ENCODE measurements at regions not wholly inside any gene's neighbourhood (a gene's known extent, or its start where the extent isn't known, plus 50 kb on each side); places are given as distances from the start of the nearest gene placed in this dataset.
"Not testable (repeated sequence)": the region's sequence is repeated elsewhere in the genome, so short reads cannot be mapped to it uniquely, and the experiment has no call there.

- DNase-seq: no peak
These were observed 348.9 kb downstream of the MATN1 start for GRCh38 chr1:30374400-30375070.

- no peak for DNase-seq
These were observed 349.6 kb downstream of the MATN1 start for GRCh38 chr1:30373471-30374399.

- DNase-seq: no peak
These were observed 350.5 kb downstream of the MATN1 start for GRCh38 chr1:30372792-30373433.

GRCh38 chr1:30371888-30372791 is 351.2 kb downstream of the MATN1 start:
- DNase-seq: no peak

GRCh38 chr1:30371179-30371788 is 352.1 kb downstream of the MATN1 start:
- DNase-seq: no peak

- DNase-seq: no peak
These were observed 354.6 kb downstream of the MATN1 start for GRCh38 chr1:30368651-30369240.

- DNase-seq: no peak
These were observed 356.5 kb downstream of the MATN1 start for GRCh38 chr1:30366911-30367310.

- no peak for DNase-seq
These were observed 357.2 kb downstream of the MATN1 start for GRCh38 chr1:30366199-30366598.

- no peak for DNase-seq
These were observed 357.8 kb downstream of the MATN1 start for GRCh38 chr1:30365596-30365995.

GRCh38 chr1:30363031-30363430 is 360.4 kb downstream of the MATN1 start:
- DNase-seq: no peak

- no peak for DNase-seq
These were observed 360.8 kb downstream of the MATN1 start for GRCh38 chr1:30362603-30362990.

GRCh38 chr1:30361890-30362602 is 361.3 kb downstream of the MATN1 start:
- not testable (repeated sequence) for DNase-seq

GRCh38 chr1:30360753-30361152 is 362.6 kb downstream of the MATN1 start:
- no peak for DNase-seq

GRCh38 chr1:30360281-30360680 is 363.1 kb downstream of the MATN1 start:
- no peak for DNase-seq

GRCh38 chr1:30359539-30360220 is 363.7 kb downstream of the MATN1 start:
- DNase-seq: no peak

GRCh38 chr1:30358500-30358899 is 364.9 kb downstream of the MATN1 start:
- DNase-seq: no peak

GRCh38 chr1:30356839-30357238 is 366.5 kb downstream of the MATN1 start:
- no peak for DNase-seq

GRCh38 chr1:30354410-30354809 is 369.0 kb downstream of the MATN1 start:
- DNase-seq: no peak

GRCh38 chr1:30353637-30354036 is 369.7 kb downstream of the MATN1 start:
- peak; percentile 12 for DNase-seq

- no peak for DNase-seq
These were observed 375.2 kb downstream of the MATN1 start for GRCh38 chr1:30348147-30348546.

All from fibroblast of skin of right quadriceps (primary cell).